ENCODE measurements at regions not wholly inside any gene's neighbourhood (a gene's known extent, or its start where the extent isn't known, plus 50 kb on each side); places are given as distances from the start of the nearest gene placed in this dataset.

DNA sequence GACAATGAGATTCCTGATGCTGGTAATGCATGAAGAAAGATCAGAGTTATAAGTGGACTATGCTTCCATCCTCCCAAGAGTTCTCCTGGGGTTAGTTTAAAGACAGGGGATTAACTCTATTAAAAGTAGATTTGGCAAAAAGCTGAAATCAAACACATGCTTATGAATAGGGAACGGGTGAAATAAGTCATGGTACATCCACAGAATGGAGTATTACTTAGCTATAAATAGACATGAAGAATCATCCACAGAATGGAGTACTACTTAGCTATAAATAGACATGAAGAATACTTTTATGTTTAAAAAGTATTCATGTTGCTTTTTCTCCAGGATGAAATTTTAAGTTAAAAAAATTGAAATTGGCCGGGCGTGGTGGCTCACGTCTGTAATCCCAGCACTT is 596.4 kb upstream of the B3GAT1 start:
- TF ChIP-seq, protein P1, sequence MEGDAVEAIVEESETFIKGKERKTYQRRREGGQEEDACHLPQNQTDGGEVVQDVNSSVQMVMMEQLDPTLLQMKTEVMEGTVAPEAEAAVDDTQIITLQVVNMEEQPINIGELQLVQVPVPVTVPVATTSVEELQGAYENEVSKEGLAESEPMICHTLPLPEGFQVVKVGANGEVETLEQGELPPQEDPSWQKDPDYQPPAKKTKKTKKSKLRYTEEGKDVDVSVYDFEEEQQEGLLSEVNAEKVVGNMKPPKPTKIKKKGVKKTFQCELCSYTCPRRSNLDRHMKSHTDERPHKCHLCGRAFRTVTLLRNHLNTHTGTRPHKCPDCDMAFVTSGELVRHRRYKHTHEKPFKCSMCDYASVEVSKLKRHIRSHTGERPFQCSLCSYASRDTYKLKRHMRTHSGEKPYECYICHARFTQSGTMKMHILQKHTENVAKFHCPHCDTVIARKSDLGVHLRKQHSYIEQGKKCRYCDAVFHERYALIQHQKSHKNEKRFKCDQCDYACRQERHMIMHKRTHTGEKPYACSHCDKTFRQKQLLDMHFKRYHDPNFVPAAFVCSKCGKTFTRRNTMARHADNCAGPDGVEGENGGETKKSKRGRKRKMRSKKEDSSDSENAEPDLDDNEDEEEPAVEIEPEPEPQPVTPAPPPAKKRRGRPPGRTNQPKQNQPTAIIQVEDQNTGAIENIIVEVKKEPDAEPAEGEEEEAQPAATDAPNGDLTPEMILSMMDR (IDR thresholded peaks at IDR 0.05): no peak
- no peak for TF ChIP-seq EZH2 (IDR thresholded peaks at IDR 0.05; ENCODE audit: borderline replicate concordance, insufficient read depth, low read depth, low read length, poor library complexity, severe bottlenecking)
